ENCODE measurements at regions not wholly inside any gene's neighbourhood (a gene's known extent, or its start where the extent isn't known, plus 50 kb on each side); places are given as distances from the start of the nearest gene placed in this dataset.

- TF ChIP-seq POLR2A (IDR thresholded peaks at IDR 0.05; ENCODE audit: low read depth) = no peak
- no peak for TF ChIP-seq EP300 (IDR thresholded peaks at IDR 0.05)
- no peak for TF ChIP-seq CTCF (IDR thresholded peaks at IDR 0.05)
These were observed 95.8 kb downstream of the S1PR1 start for GRCh38 chr1:101332633-101333032.
